NCI-H1105 treated with DMSO at 0.1 percent for 48 hours (cell line): ENCODE measurements at regions not wholly inside any gene's neighbourhood (a gene's known extent, or its start where the extent isn't known, plus 50 kb on each side); places are given as distances from the start of the nearest gene placed in this dataset.
A peak's percentile ranks its signal among the peaks of the same experiment; 100 is the strongest.
"Not testable (repeated sequence)": the region's sequence is repeated elsewhere in the genome, so short reads cannot be mapped to it uniquely, and the experiment has no call there.

Source experiments
- DNase-seq: peaks from one replicate; lab custom pipeline; 2025; lab: John Stamatoyannopoulos, UW

GRCh38 chr10:2340831-2341647, 603.7 kb upstream of the ADARB2 start:
- DNase-seq = no peak

- DNase-seq = no peak
Observed at GRCh38 chr10:2335626-2336025, 598.3 kb upstream of the ADARB2 start.

- no peak for DNase-seq
Observed at GRCh38 chr10:2334575-2334974, 597.2 kb upstream of the ADARB2 start.

GRCh38 chr10:2329082-2329481, 591.8 kb upstream of the ADARB2 start:
- DNase-seq = no peak

- no peak for DNase-seq
Observed at GRCh38 chr10:2326411-2326810, 589.1 kb upstream of the ADARB2 start.

GRCh38 chr10:2315045-2315485, 577.7 kb upstream of the ADARB2 start:
- DNase-seq = not testable (repeated sequence)

GRCh38 chr10:2306081-2306480, 568.8 kb upstream of the ADARB2 start:
- DNase-seq = no peak

- DNase-seq = no peak
Observed at GRCh38 chr10:2303169-2303568, 565.8 kb upstream of the ADARB2 start.

GRCh38 chr10:2301227-2301626, 563.9 kb upstream of the ADARB2 start:
- DNase-seq = no peak

GRCh38 chr10:2300231-2300630, 562.9 kb upstream of the ADARB2 start:
- no peak for DNase-seq

GRCh38 chr10:2296179-2296891, 559.0 kb upstream of the ADARB2 start:
- DNase-seq = no peak

GRCh38 chr10:2294739-2295138, 557.4 kb upstream of the ADARB2 start:
- DNase-seq = no peak

- no peak for DNase-seq
Observed at GRCh38 chr10:2284071-2284470, 546.7 kb upstream of the ADARB2 start.

GRCh38 chr10:2282202-2282601, 544.9 kb upstream of the ADARB2 start:
- DNase-seq = no peak

GRCh38 chr10:2280713-2281300, 543.5 kb upstream of the ADARB2 start:
- no peak for DNase-seq

- DNase-seq = no peak
Observed at GRCh38 chr10:2279711-2280110, 542.4 kb upstream of the ADARB2 start.

- DNase-seq = peak; percentile 0
Observed at GRCh38 chr10:2278363-2278762, 541.0 kb upstream of the ADARB2 start.

- DNase-seq = no peak
Observed at GRCh38 chr10:2263561-2263960, 526.2 kb upstream of the ADARB2 start.

- no peak for DNase-seq
Observed at GRCh38 chr10:2262878-2263277, 525.6 kb upstream of the ADARB2 start.

GRCh38 chr10:2262333-2262732, 525.0 kb upstream of the ADARB2 start:
- DNase-seq = no peak

GRCh38 chr10:2256241-2256640, 518.9 kb upstream of the ADARB2 start:
- DNase-seq = no peak

- DNase-seq = no peak
Observed at GRCh38 chr10:2252096-2252495, 514.8 kb upstream of the ADARB2 start.

- no peak for DNase-seq
Observed at GRCh38 chr10:2251631-2252030, 514.3 kb upstream of the ADARB2 start.
